DND-41 (cell line): ENCODE measurements at regions not wholly inside any gene's neighbourhood (a gene's known extent, or its start where the extent isn't known, plus 50 kb on each side); places are given as distances from the start of the nearest gene placed in this dataset.

Source experiments
- EZH2 ChIP-seq: IDR thresholded peaks from 3 replicates; pipeline ENCODE4 v1.6.1; 2012; ENCODE audit warnings: borderline replicate concordance, low read depth, mild to moderate bottlenecking, moderate library complexity, low read length, inconsistent platforms; ENCODE audit not compliant: severe bottlenecking
- TF ChIP-seq, protein P1 (sequence below): IDR thresholded peaks from 2 replicates; pipeline ENCODE4 v1.5.1; 2012; ENCODE audit warnings: borderline replicate concordance, low read length, moderate library complexity, mild to moderate bottlenecking; ENCODE audit not compliant: poor library complexity, severe bottlenecking; ENCODE audit errors: extremely low read depth

- TF ChIP-seq, protein P1, sequence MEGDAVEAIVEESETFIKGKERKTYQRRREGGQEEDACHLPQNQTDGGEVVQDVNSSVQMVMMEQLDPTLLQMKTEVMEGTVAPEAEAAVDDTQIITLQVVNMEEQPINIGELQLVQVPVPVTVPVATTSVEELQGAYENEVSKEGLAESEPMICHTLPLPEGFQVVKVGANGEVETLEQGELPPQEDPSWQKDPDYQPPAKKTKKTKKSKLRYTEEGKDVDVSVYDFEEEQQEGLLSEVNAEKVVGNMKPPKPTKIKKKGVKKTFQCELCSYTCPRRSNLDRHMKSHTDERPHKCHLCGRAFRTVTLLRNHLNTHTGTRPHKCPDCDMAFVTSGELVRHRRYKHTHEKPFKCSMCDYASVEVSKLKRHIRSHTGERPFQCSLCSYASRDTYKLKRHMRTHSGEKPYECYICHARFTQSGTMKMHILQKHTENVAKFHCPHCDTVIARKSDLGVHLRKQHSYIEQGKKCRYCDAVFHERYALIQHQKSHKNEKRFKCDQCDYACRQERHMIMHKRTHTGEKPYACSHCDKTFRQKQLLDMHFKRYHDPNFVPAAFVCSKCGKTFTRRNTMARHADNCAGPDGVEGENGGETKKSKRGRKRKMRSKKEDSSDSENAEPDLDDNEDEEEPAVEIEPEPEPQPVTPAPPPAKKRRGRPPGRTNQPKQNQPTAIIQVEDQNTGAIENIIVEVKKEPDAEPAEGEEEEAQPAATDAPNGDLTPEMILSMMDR, result no peak
- no peak for TF ChIP-seq EZH2
These were observed 150.0 kb upstream of the GOT2 start for GRCh38 chr16:58884141-58884540.
